HG03469 (cell line): ENCODE measurements at regions not wholly inside any gene's neighbourhood (a gene's known extent, or its start where the extent isn't known, plus 50 kb on each side); places are given as distances from the start of the nearest gene placed in this dataset.
"Not testable (repeated sequence)": the region's sequence is repeated elsewhere in the genome, so short reads cannot be mapped to it uniquely, and the experiment has no call there.

ENCODE experiments used
- ATAC-seq: cut with Tn5 transposase; IDR thresholded peaks from one replicate; pipeline ENCODE4 v1.9.1; 2021; ENCODE audit warnings: mild to moderate bottlenecking, moderate library complexity, moderate number of reproducible peaks; ENCODE audit not compliant: unreplicated experiment

GRCh38 chr11:104781037-104781436 lies 117.2 kb downstream of the CASP12 start:
- ATAC-seq, result no peak

DNA sequence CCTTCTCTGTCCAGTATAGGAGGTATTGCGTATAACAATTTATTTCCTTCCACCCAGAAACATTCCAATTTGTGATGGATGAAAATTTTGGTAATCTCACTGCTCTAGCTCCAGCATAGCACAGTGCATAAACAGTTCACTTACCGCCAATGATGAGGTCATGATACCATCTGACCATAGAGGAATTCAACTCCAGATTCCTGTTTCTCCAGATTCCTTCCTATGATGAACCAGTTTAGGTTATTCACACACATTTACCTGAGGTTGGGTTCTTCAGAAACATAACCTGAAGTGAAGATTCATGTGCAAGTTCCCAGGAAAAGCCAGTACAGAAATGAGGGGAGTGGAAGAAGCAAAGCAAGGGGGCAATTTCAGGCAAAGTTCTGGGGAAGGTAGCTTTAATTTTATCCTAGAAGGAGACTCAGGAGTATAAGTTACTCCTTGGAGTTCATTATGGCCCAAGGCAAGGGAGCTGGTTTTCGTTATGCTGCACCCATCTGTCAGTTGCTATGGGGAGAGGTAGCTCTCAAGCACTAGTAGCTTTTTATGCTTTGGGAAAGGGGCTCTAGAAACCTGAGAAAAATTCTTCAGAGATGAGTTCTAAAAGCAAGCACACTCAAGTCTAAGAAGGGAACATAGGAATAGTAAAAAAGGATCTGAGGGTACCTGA lies 121.6 kb downstream of the CASP12 start:
- no peak for ATAC-seq

GRCh38 chr11:104774578-104774977 lies 123.7 kb downstream of the CASP12 start:
- no peak for ATAC-seq

DNA sequence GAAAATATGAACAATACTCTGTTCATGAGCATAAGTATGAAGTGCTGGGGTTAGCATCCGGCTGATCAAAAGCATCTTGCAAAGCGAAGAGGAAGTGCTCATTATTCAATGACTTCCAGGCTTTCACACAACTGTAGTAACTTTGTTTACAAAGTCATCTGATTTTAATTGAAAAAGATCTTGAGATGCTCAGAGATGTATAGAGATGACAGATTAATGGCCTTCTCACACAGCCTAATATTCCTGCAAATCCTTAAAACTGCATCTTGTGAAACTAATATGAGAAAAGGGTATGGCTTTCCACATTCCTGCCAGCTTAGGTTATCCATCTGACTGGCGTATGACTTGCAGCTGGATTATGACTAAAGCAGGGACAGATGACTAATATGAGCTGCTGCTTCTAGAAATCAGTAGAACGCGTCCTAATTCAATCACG lies 125.4 kb downstream of the CASP12 start:
- no peak for ATAC-seq

DNA sequence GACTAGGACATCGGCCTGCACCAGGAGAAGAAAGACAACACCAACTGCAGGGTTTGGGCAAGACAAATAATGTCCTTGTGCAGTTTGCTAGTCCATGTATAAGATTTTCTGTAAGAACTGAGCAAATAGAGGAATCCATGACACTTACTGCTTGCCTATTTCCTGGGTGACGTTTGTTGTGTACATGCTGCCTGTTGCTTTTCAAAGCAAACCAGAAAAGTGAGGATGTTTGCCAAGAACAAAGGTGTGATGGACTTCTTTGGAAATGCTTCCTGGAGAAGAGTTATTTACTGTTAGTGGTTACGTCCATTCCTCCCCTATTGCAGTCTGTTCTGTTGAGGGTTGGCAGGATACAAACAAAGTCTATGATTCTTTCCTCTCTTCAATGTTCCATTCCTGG lies 126.5 kb downstream of the CASP12 start:
- no peak for ATAC-seq

GRCh38 chr11:104771046-104771445 lies 127.2 kb downstream of the CASP12 start:
- not testable (repeated sequence) for ATAC-seq

- no peak for ATAC-seq
Observed at GRCh38 chr11:104765401-104766095, 132.7 kb downstream of the CASP12 start.

DNA sequence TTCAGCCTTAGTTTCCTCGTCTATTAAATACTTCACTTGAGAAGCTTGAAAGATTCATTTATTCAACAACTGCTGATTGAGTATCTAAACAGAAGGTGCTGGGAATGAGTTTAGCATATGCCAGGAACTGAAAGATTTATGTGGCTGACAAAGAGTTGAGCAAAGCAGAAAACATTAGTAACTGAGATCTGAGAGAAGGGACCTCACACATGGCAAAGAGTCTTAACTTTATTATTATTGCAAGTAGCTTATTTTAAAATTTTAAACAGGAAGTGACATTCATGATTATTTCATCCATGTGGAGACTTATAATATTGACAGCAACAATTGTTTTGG lies 133.6 kb downstream of the CASP12 start:
- ATAC-seq, result no peak

GRCh38 chr11:104763930-104764709 lies 134.1 kb downstream of the CASP12 start:
- ATAC-seq, result no peak

DNA sequence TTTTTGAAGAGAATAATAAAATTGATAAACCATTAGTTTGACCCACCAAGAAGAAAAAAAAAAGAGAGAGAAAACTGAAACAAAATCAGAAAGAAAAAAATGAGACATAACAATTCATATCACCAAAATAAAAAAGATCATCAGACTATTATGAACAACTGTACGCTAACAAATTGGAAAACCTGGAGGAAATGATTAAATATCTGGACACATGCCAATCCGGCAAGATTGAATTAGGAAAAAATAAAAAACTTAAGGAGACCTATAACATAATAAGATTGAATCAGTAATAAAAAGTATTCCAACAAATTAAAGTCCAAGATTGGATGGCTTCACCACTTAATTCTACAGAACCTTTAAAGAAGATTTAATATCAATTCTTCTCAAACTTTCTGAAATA lies 136.7 kb downstream of the CASP12 start:
- no peak for ATAC-seq

- no peak for ATAC-seq
Observed at GRCh38 chr11:104759464-104759863, 138.8 kb downstream of the CASP12 start.

DNA sequence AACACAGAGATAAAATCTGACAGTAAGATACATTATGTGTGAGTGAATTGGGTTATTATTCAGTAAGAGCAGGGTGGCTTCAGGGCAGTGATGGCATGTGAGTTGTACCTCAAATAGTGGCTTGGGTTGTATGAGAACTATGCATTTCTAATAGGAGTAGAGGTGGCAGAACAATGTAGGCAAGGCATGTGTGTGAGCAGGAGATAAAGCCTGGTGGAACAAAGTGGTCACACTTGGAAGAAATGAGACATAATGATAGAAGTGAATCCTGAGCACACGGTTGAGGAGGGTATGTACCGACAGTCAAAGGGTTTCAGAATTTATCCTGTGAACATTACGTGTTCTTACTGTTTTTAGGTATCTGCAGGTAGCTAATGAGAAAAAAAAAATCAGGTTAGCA lies 159.3 kb downstream of the CASP12 start:
- no peak for ATAC-seq

GRCh38 chr11:104738208-104738607 lies 160.1 kb downstream of the CASP12 start:
- ATAC-seq, result no peak

DNA sequence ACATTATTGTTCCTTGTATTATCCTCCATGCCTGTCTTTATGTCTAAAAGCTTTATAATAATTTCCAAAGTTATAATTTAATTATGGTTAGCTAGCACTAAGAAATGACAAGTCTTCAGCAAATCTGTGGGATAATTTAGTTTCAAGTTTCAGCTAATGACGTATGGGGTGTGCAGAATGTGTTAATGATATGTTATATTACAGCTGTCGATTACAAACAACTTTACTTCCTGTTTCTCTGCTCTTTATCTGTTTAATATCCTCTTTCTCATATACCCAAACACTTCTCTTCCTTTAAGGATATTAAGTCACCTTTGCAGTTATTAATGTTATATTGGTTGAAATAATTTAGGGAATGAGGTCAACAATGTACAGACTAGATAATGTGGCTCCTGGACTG lies 161.8 kb downstream of the CASP12 start:
- ATAC-seq, result no peak

DNA sequence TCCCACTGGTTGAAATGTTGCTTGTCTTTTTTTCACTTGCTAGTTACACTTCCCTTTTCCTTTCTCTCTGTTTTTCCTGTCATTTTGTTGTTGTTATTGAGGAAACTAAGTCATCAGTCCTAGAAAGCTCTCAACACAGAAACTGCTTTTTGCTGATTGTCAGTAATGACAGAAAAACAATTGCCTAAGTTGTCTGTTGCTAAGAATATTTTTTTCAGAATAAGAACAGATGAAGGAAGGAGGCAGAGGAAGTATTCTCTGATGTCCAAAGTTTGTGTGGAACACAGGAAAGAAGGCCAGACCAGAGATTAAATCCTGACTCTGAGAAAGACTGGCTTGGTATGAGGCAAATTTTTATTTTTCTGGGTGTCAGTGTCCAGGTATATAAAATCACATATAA lies 163.3 kb downstream of the CASP12 start:
- ATAC-seq, result no peak

- ATAC-seq, result no peak
Observed at GRCh38 chr11:104731890-104732289, 166.4 kb downstream of the CASP12 start.

GRCh38 chr11:104728927-104729326 lies 169.3 kb downstream of the CASP12 start:
- ATAC-seq, result no peak

GRCh38 chr11:104727768-104728167 lies 170.5 kb downstream of the CASP12 start:
- no peak for ATAC-seq

DNA sequence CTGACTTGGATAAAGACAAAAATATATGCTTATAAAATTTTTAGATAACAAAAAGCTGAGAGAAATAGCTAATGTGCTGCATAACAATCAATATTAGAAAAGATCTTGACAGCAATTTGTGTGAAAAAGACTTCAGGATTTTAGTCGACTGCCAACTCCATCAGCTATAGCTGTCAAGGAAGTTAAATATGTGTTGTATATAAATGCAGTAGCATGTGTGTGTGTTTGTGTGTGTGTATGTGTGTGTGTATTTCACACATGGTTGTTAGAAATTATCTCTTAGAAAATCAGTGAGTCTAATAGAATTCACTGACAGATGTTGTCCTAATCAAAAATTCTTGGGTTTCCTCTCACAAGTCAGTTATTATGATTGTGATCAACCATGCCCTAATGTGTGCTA lies 171.2 kb downstream of the CASP12 start:
- no peak for ATAC-seq

- no peak for ATAC-seq
Observed at GRCh38 chr11:104725796-104726408, 172.4 kb downstream of the CASP12 start.

GRCh38 chr11:104713401-104713800 lies 184.9 kb downstream of the CASP12 start:
- ATAC-seq, result no peak
